KMS-11 (cell line): ENCODE measurements at regions not wholly inside any gene's neighbourhood (a gene's known extent, or its start where the extent isn't known, plus 50 kb on each side); places are given as distances from the start of the nearest gene placed in this dataset.
"Not testable (repeated sequence)": the region's sequence is repeated elsewhere in the genome, so short reads cannot be mapped to it uniquely, and the experiment has no call there.

Source experiments
- H2AFZ ChIP-seq: fragments of 200-600 bp; sonication (generic); 2 replicates; pipeline ENCODE4 v1.6.1; 2016; ENCODE audit warnings: antibody characterized with exemption, mixed run types, low read depth
- H3K27ac ChIP-seq: fragments of 200-600 bp; sonication (generic); 2 replicates; pipeline ENCODE4 v1.6.1; 2016; ENCODE audit warnings: mild to moderate bottlenecking, mixed run types
- H3K27me3 ChIP-seq: fragments of 200-600 bp; sonication (generic); 2 replicates; pipeline ENCODE4 v1.6.1; 2017; ENCODE audit warnings: mild to moderate bottlenecking, low read depth, mixed run types, moderate library complexity; ENCODE audit not compliant: insufficient read depth
- H3K36me3 ChIP-seq: fragments of 200-600 bp; sonication (generic); 2 replicates; pipeline ENCODE4 v1.6.1; 2017; ENCODE audit warnings: mild to moderate bottlenecking, mixed run types; ENCODE audit not compliant: insufficient read depth
- H3K4me1 ChIP-seq: fragments of 200-600 bp; sonication (generic); 2 replicates; pipeline ENCODE4 v1.6.1; 2016; ENCODE audit warnings: mild to moderate bottlenecking, low read depth, mixed run types; ENCODE audit not compliant: poor library complexity, severe bottlenecking
- H3K4me2 ChIP-seq: fragments of 200-600 bp; sonication (generic); 2 replicates; pipeline ENCODE4 v1.7.0; 2016; ENCODE audit warnings: mild to moderate bottlenecking, mixed run types
- H3K4me3 ChIP-seq: fragments of 200-600 bp; sonication (generic); IDR thresholded peaks from 2 replicates; pipeline ENCODE4 v1.6.1; 2017; ENCODE audit warnings: low read depth, low read length, mixed read lengths; ENCODE audit not compliant: insufficient read depth
- H3K79me2 ChIP-seq: fragments of 200-600 bp; sonication (generic); 2 replicates; pipeline ENCODE4 v1.6.1; 2016; ENCODE audit warnings: low read depth, mixed run types; ENCODE audit not compliant: insufficient read depth
- H3K9ac ChIP-seq: fragments of 200-600 bp; sonication (generic); 2 replicates; pipeline ENCODE4 v1.6.1; 2016; ENCODE audit warnings: mild to moderate bottlenecking, mixed run types
- H4K20me1 ChIP-seq: fragments of 200-600 bp; sonication (generic); 2 replicates; pipeline ENCODE4 v1.6.1; 2016; ENCODE audit warnings: mild to moderate bottlenecking, mixed run types; ENCODE audit not compliant: insufficient read depth
- TF ChIP-seq, protein P1 (sequence below): fragments of 200-600 bp; sonication (generic); conservative IDR thresholded peaks from 2 replicates; pipeline ENCODE4 v1.6.1; 2017; ENCODE audit warnings: low read depth, mild to moderate bottlenecking, antibody characterized with exemption, low read length, moderate library complexity, mixed read lengths

DNA sequence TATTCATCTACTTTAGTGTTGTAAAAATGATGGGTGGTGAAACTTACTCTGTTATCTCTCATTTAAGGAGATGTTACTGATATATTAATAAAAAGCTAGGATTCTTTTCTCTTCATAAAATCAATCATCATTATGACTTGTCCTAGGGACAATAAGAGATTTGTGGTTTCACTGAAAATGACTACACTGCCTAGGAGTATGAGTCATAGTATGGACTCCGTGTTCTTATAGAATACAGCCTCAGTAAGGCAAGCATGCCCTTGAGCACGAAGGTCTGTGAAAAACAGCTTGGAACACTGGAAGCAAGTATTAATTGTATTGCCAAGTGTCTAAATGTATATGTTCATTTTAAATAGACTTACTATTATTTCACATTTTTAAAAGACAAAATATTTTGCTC, 749.2 kb upstream of the PCDH15 start:
- no peak overlapping the region for H3K27ac ChIP-seq
- H3K79me2 ChIP-seq = no peaks in the 10 kb centered on the region
- H4K20me1 ChIP-seq = no peaks in the 10 kb centered on the region
- no peak overlapping the region for H2AFZ ChIP-seq
- H3K4me2 ChIP-seq = no peak overlapping the region
- no peaks in the 10 kb centered on the region for H3K4me1 ChIP-seq
- H3K27me3 ChIP-seq = no peaks in the 10 kb centered on the region
- H3K4me3 ChIP-seq = no peak overlapping the region
- H3K36me3 ChIP-seq = no peaks in the 10 kb centered on the region
- H3K9ac ChIP-seq = no peak overlapping the region
- TF ChIP-seq, protein P1, sequence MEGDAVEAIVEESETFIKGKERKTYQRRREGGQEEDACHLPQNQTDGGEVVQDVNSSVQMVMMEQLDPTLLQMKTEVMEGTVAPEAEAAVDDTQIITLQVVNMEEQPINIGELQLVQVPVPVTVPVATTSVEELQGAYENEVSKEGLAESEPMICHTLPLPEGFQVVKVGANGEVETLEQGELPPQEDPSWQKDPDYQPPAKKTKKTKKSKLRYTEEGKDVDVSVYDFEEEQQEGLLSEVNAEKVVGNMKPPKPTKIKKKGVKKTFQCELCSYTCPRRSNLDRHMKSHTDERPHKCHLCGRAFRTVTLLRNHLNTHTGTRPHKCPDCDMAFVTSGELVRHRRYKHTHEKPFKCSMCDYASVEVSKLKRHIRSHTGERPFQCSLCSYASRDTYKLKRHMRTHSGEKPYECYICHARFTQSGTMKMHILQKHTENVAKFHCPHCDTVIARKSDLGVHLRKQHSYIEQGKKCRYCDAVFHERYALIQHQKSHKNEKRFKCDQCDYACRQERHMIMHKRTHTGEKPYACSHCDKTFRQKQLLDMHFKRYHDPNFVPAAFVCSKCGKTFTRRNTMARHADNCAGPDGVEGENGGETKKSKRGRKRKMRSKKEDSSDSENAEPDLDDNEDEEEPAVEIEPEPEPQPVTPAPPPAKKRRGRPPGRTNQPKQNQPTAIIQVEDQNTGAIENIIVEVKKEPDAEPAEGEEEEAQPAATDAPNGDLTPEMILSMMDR = no peak

DNA sequence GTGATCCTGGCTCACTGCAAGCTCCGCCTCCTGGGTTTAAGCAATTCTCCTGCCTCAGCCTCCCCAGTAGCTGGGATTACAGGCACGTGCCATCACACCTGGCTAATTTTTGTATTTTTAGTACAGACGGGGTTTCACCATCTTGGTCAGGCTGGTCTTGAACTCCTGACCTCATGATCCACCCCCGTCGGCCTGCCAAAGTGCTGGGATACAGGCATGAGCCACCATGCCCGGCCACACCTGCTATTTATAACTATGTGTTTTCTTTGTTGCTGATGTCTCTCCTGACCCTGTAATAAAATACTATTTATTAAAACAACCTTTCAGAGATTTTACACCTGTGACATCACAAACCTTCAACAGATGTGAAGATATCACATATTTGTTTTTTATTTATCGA, 736.5 kb upstream of the PCDH15 start:
- not testable (repeated sequence) for H3K4me3 ChIP-seq, H4K20me1 ChIP-seq, H3K79me2 ChIP-seq, H3K9ac ChIP-seq, H3K36me3 ChIP-seq, H3K4me1 ChIP-seq, H2AFZ ChIP-seq, H3K27ac ChIP-seq, H3K27me3 ChIP-seq, H3K4me2 ChIP-seq

DNA sequence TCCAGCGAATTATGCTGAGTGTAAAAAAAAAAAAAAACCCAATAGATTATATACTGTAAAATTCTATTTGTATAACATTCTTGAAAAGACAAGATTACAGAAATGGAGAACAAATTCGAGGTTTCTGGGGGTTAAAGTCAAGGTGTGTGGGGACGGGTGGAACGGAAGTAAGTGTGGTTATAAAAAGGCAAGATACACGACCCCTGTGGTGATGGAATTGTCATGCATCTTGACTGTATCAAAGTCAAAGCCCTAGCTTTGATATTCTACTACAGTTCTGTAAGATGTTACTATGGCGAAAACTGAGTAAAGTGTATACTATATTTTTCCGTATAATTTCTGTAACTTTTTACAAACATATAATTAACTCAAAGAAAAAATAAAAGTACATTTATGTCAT, 718.2 kb upstream of the PCDH15 start:
- H3K9ac ChIP-seq = no peak overlapping the region
- H3K27ac ChIP-seq = no peak overlapping the region
- H3K27me3 ChIP-seq = no peaks in the 10 kb centered on the region
- no peaks in the 10 kb centered on the region for H3K79me2 ChIP-seq
- H3K4me2 ChIP-seq = no peak overlapping the region
- no peaks in the 10 kb centered on the region for H3K4me1 ChIP-seq
- no peak overlapping the region for H3K4me3 ChIP-seq
- H4K20me1 ChIP-seq = no peaks in the 10 kb centered on the region
- no peak overlapping the region for H2AFZ ChIP-seq
- TF ChIP-seq, protein P1 = no peak
- no peaks in the 10 kb centered on the region for H3K36me3 ChIP-seq

- H3K27ac ChIP-seq, H3K79me2 ChIP-seq, H4K20me1 ChIP-seq, H3K27me3 ChIP-seq, H3K4me2 ChIP-seq, H3K9ac ChIP-seq, H3K36me3 ChIP-seq, H3K4me3 ChIP-seq, H3K4me1 ChIP-seq, H2AFZ ChIP-seq: not testable (repeated sequence)
Observed at GRCh38 chr10:55518416-55518815, 717.4 kb upstream of the PCDH15 start.

DNA sequence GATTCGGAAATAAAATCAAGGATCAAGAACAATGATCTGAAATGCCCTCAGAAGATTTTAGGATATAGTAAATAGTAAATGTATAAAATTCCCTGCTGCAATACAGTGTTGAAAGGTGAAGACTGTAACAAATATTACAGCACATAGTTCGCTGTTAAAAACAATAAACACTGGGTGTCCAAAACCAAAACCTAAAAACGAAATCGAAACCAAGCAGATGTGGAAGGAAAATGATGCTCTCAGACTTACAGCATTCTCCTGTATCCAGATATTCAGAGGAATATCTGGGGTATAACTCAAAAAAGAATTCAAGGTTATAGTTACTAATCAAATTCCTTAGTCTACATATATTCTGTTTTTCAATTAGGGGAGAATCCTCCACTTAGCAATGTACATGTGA, 708.1 kb upstream of the PCDH15 start:
- no peaks in the 10 kb centered on the region for H3K36me3 ChIP-seq
- peak overlapping the region; percentile 14; the same call in 1 of the 2 replicates for H3K27ac ChIP-seq
- H3K4me1 ChIP-seq = peaks cover 9% of the 10 kb centered on the region
- peak overlapping the region; percentile 36 for H3K4me2 ChIP-seq
- no peaks in the 10 kb centered on the region; the same call in 1 of the 2 replicates for H4K20me1 ChIP-seq
- no peaks in the 10 kb centered on the region for H3K79me2 ChIP-seq
- TF ChIP-seq, protein P1 = no peak
- H2AFZ ChIP-seq = peak overlapping the region; percentile 56; the same call in 1 of the 2 replicates
- H3K4me3 ChIP-seq = no peak overlapping the region
- H3K27me3 ChIP-seq = no peaks in the 10 kb centered on the region
- peak overlapping the region; percentile 24; the same call in 1 of the 2 replicates for H3K9ac ChIP-seq
